GM23338 (cell line): ENCODE measurements at regions not wholly inside any gene's neighbourhood (a gene's known extent, or its start where the extent isn't known, plus 50 kb on each side); places are given as distances from the start of the nearest gene placed in this dataset.
"Not testable (repeated sequence)": the region's sequence is repeated elsewhere in the genome, so short reads cannot be mapped to it uniquely, and the experiment has no call there.

Experiments
- ATAC-seq: fragments of 200-7000 bp; cut with Tn5 transposase; 3 replicates; pipeline ENCODE4 v1.9.1; 2020
- DNase-seq: peaks from one replicate; pipeline ENCODE4 v3.0.0-alpha.2; 2015; ENCODE audit warnings: low spot score
- H2AFZ ChIP-seq: fragments of 200-600 bp; sonication (generic); 2 replicates; pipeline ENCODE4 v1.8.0; 2016; ENCODE audit warnings: antibody characterized with exemption, mild to moderate bottlenecking, moderate library complexity
- H3F3A ChIP-seq: fragments of 200-600 bp; sonication (generic); replicated peaks from 2 replicates; pipeline ENCODE4 v1.8.0; 2017; ENCODE audit warnings: antibody characterized with exemption, mixed run types, low read depth
- H3K27ac ChIP-seq: fragments of 200-600 bp; sonication (generic); 2 replicates; pipeline ENCODE4 v1.6.1; 2016; ENCODE audit warnings: low read depth
- H3K27me3 ChIP-seq: fragments of 200-600 bp; sonication (generic); 2 replicates; pipeline ENCODE4 v1.8.0; 2016; ENCODE audit warnings: mild to moderate bottlenecking, mixed run types, moderate library complexity; ENCODE audit not compliant: insufficient read depth
- H3K36me3 ChIP-seq: fragments of 200-600 bp; sonication (generic); 2 replicates; pipeline ENCODE4 v1.8.0; 2016; ENCODE audit warnings: mild to moderate bottlenecking; ENCODE audit not compliant: insufficient read depth
- H3K4me1 ChIP-seq: fragments of 200-600 bp; sonication (generic); 2 replicates; pipeline ENCODE4 v1.8.0; 2016; ENCODE audit warnings: mild to moderate bottlenecking, moderate library complexity; ENCODE audit not compliant: insufficient read depth
- H3K4me2 ChIP-seq: fragments of 200-600 bp; sonication (generic); 2 replicates; pipeline ENCODE4 v1.7.1; 2017; ENCODE audit warnings: mixed run types
- H3K4me3 ChIP-seq: fragments of 200-600 bp; sonication (generic); 2 replicates; pipeline ENCODE4 v1.6.1; 2016; ENCODE audit warnings: mixed run types
- H3K79me2 ChIP-seq: fragments of 200-600 bp; sonication (generic); replicated peaks from 2 replicates; pipeline ENCODE4 v1.8.0; 2017; ENCODE audit warnings: mild to moderate bottlenecking; ENCODE audit not compliant: insufficient read depth
- H3K9me2 ChIP-seq: fragments of 200-600 bp; sonication (generic); 2 replicates; pipeline ENCODE4 v1.8.0; 2017; ENCODE audit not compliant: insufficient read depth
- H4K20me1 ChIP-seq: fragments of 200-600 bp; sonication (generic); replicated peaks from 2 replicates; pipeline ENCODE4 v1.8.0; 2017; ENCODE audit warnings: mild to moderate bottlenecking; ENCODE audit not compliant: insufficient read depth
- H3K27ac Mint-ChIP-seq: 2 replicates; pipeline ENCODE4 v1.8.0; 2020; ENCODE audit warnings: inconsistent platforms, mild to moderate bottlenecking, moderate library complexity, mixed read lengths
- H3K27me3 Mint-ChIP-seq: 3 replicates; pipeline ENCODE4 v1.8.0; 2022; ENCODE audit warnings: low read depth, mild to moderate bottlenecking, moderate library complexity, mixed read lengths, inconsistent platforms; ENCODE audit not compliant: insufficient read depth, poor library complexity
- H3K36me3 Mint-ChIP-seq: 3 replicates; pipeline ENCODE4 v1.8.0; 2021; ENCODE audit warnings: low read depth, mild to moderate bottlenecking, inconsistent platforms, moderate library complexity, mixed read lengths
- H3K4me1 Mint-ChIP-seq: 3 replicates; pipeline ENCODE4 v1.8.0; 2020; ENCODE audit warnings: mild to moderate bottlenecking, inconsistent platforms, mixed read lengths
- H3K4me3 Mint-ChIP-seq: 3 replicates; pipeline ENCODE4 v1.8.0; 2021; ENCODE audit warnings: moderate library complexity, mild to moderate bottlenecking, inconsistent platforms, mixed read lengths
- H3K9me3 Mint-ChIP-seq: 3 replicates; pipeline ENCODE4 v1.8.0; 2020; ENCODE audit warnings: moderate library complexity, mild to moderate bottlenecking, inconsistent platforms, mixed read lengths
- CREB1 ChIP-seq: fragments of 250-450 bp; sonication (Bioruptor Pico); IDR thresholded peaks from 2 replicates; pipeline ENCODE4 v1.5.0; 2020; ENCODE audit warnings: low read depth, mild to moderate bottlenecking, moderate library complexity
- ETS1 ChIP-seq: IDR thresholded peaks from 2 replicates; pipeline ENCODE4 v1.6.1; 2016; ENCODE audit warnings: antibody characterized with exemption
- EZH2 ChIP-seq: fragments of 200-600 bp; sonication (generic); IDR thresholded peaks from one replicate; pipeline ENCODE4 v1.8.0; 2017; ENCODE audit warnings: antibody characterized with exemption, mild to moderate bottlenecking, low read depth; ENCODE audit not compliant: unreplicated experiment
- ZNF114 ChIP-seq: fragments of 250-450 bp; sonication (Bioruptor Pico); IDR thresholded peaks from 2 replicates; pipeline ENCODE4 v1.5.0; 2020; ENCODE audit warnings: mild to moderate bottlenecking, moderate library complexity
- TF ChIP-seq, protein P1 (sequence below): IDR thresholded peaks from one replicate; pipeline ENCODE4 v1.6.1; 2018; ENCODE audit warnings: antibody characterized with exemption; ENCODE audit not compliant: unreplicated experiment
- TF ChIP-seq, protein P2 (sequence below), 2 experiments: fragments of 200-600 bp in 1 of 2; sonication (generic) in 1 of 2; conservative IDR thresholded peaks; 2 replicates each; pipeline versions ENCODE4 v1.5.1 to v1.6.1; 2016 to 2017; ENCODE audit warnings: antibody characterized with exemption in 2 of 2, low read depth in 2 of 2, mild to moderate bottlenecking in 2 of 2, moderate library complexity in 1 of 2

- TF ChIP-seq, protein P1, sequence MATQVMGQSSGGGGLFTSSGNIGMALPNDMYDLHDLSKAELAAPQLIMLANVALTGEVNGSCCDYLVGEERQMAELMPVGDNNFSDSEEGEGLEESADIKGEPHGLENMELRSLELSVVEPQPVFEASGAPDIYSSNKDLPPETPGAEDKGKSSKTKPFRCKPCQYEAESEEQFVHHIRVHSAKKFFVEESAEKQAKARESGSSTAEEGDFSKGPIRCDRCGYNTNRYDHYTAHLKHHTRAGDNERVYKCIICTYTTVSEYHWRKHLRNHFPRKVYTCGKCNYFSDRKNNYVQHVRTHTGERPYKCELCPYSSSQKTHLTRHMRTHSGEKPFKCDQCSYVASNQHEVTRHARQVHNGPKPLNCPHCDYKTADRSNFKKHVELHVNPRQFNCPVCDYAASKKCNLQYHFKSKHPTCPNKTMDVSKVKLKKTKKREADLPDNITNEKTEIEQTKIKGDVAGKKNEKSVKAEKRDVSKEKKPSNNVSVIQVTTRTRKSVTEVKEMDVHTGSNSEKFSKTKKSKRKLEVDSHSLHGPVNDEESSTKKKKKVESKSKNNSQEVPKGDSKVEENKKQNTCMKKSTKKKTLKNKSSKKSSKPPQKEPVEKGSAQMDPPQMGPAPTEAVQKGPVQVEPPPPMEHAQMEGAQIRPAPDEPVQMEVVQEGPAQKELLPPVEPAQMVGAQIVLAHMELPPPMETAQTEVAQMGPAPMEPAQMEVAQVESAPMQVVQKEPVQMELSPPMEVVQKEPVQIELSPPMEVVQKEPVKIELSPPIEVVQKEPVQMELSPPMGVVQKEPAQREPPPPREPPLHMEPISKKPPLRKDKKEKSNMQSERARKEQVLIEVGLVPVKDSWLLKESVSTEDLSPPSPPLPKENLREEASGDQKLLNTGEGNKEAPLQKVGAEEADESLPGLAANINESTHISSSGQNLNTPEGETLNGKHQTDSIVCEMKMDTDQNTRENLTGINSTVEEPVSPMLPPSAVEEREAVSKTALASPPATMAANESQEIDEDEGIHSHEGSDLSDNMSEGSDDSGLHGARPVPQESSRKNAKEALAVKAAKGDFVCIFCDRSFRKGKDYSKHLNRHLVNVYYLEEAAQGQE: no peak
- TF ChIP-seq EZH2: no peak
- TF ChIP-seq, protein P2, sequence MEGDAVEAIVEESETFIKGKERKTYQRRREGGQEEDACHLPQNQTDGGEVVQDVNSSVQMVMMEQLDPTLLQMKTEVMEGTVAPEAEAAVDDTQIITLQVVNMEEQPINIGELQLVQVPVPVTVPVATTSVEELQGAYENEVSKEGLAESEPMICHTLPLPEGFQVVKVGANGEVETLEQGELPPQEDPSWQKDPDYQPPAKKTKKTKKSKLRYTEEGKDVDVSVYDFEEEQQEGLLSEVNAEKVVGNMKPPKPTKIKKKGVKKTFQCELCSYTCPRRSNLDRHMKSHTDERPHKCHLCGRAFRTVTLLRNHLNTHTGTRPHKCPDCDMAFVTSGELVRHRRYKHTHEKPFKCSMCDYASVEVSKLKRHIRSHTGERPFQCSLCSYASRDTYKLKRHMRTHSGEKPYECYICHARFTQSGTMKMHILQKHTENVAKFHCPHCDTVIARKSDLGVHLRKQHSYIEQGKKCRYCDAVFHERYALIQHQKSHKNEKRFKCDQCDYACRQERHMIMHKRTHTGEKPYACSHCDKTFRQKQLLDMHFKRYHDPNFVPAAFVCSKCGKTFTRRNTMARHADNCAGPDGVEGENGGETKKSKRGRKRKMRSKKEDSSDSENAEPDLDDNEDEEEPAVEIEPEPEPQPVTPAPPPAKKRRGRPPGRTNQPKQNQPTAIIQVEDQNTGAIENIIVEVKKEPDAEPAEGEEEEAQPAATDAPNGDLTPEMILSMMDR (conservative IDR thresholded peaks at IDR 0.05; ENCODE audit: low read depth in 2 of 2): peak in 1 of 2 experiments; percentile 28; a peak in 2 of 4 replicates
- H3K4me1 Mint-ChIP-seq: no peaks in the 10 kb centered on the region
- Histone ChIP-seq H3K4me3 (no peak overlapping the region), H3K27ac (no peak overlapping the region), H2AFZ (no peak overlapping the region), H3K4me2 (no peak overlapping the region), H3K4me1 (no peaks in the 10 kb centered on the region), H4K20me1 (no peaks in the 10 kb centered on the region), H3K9me2 (peaks cover 4% of the 10 kb centered on the region; the same call in 1 of the 2 replicates), H3F3A (no peaks in the 10 kb centered on the region), H3K79me2 (no peaks in the 10 kb centered on the region), H3K36me3 (no peaks in the 10 kb centered on the region), H3K27me3 (no peaks in the 10 kb centered on the region)
- H3K27me3 Mint-ChIP-seq: peaks cover 2% of the 10 kb centered on the region
- peaks cover 44% of the 10 kb centered on the region for H3K9me3 Mint-ChIP-seq
- H3K4me3 Mint-ChIP-seq: no peak overlapping the region
- ATAC-seq (no peak), DNase-seq (no peak)
- H3K36me3 Mint-ChIP-seq: peaks cover 15% of the 10 kb centered on the region
- H3K27ac Mint-ChIP-seq: no peak overlapping the region; the same call in 1 of the 2 replicates
Observed at GRCh38 chr5:82459626-82460025, 181.5 kb upstream of the RPS23 start.

GRCh38 chr5:82455317-82455716, 177.2 kb upstream of the RPS23 start:
- not testable (repeated sequence) for H3K27ac ChIP-seq, H3K4me1 Mint-ChIP-seq, H3K27me3 Mint-ChIP-seq, H3K27me3 ChIP-seq, H3K27ac Mint-ChIP-seq, ATAC-seq, H2AFZ ChIP-seq, H3K9me2 ChIP-seq, DNase-seq, H4K20me1 ChIP-seq, H3K4me3 Mint-ChIP-seq, H3F3A ChIP-seq, H3K4me1 ChIP-seq, H3K4me2 ChIP-seq, H3K36me3 ChIP-seq, H3K4me3 ChIP-seq, H3K79me2 ChIP-seq
- Mint-ChIP-seq H3K9me3 (peaks cover 54% of the 10 kb centered on the region), H3K36me3 (peaks cover 20% of the 10 kb centered on the region)

GRCh38 chr5:82448374-82448773, 170.2 kb upstream of the RPS23 start:
- Histone ChIP-seq H3K4me2 (no peak overlapping the region), H3K9me2 (no peaks in the 10 kb centered on the region), H3K79me2 (no peaks in the 10 kb centered on the region), H3K27me3 (no peaks in the 10 kb centered on the region), H4K20me1 (no peaks in the 10 kb centered on the region), H3K27ac (no peak overlapping the region), H3F3A (no peaks in the 10 kb centered on the region), H2AFZ (no peak overlapping the region), H3K4me3 (no peak overlapping the region), H3K36me3 (no peaks in the 10 kb centered on the region), H3K4me1 (no peaks in the 10 kb centered on the region)
- peaks cover 13% of the 10 kb centered on the region; the same call in 2 of the 3 replicates for H3K9me3 Mint-ChIP-seq
- no peak overlapping the region for H3K4me3 Mint-ChIP-seq
- DNase-seq (no peak), ATAC-seq (no peak)
- peaks cover 7% of the 10 kb centered on the region; the same call in 2 of the 3 replicates for H3K36me3 Mint-ChIP-seq
- H3K27ac Mint-ChIP-seq: no peak overlapping the region
- H3K27me3 Mint-ChIP-seq: peaks cover 2% of the 10 kb centered on the region
- no peaks in the 10 kb centered on the region for H3K4me1 Mint-ChIP-seq
- TF ChIP-seq, protein P2 (conservative IDR thresholded peaks at IDR 0.05; ENCODE audit: low read depth in 2 of 2): no peak
- TF ChIP-seq CREB1 (CRISPR knock-in tag): no peak
- no peak for TF ChIP-seq ZNF114
- TF ChIP-seq, protein P1: no peak
- TF ChIP-seq ETS1: no peak
